ENCODE measurements at regions not wholly inside any gene's neighbourhood (a gene's known extent, or its start where the extent isn't known, plus 50 kb on each side); places are given as distances from the start of the nearest gene placed in this dataset.

GRCh38 chr6:134555672-134556071 is 237.8 kb upstream of the SGK1 start:
- TF ChIP-seq CTCF (conservative IDR thresholded peaks at IDR 0.05) (no peak), ZFX (IDR thresholded peaks at IDR 0.05) (no peak)
- H3K27ac ChIP-seq, result no peak overlapping the region

- TF ChIP-seq CTCF (conservative IDR thresholded peaks at IDR 0.05), result no peak
- TF ChIP-seq ZFX (IDR thresholded peaks at IDR 0.05), result no peak
- H3K27ac ChIP-seq, result no peak overlapping the region
Observed at GRCh38 chr6:134553936-134554335, 236.0 kb upstream of the SGK1 start.

- H3K27ac ChIP-seq, result no peak overlapping the region
- no peak for TF ChIP-seq ZFX (IDR thresholded peaks at IDR 0.05)
- TF ChIP-seq CTCF (conservative IDR thresholded peaks at IDR 0.05), result no peak
Observed at GRCh38 chr6:134551245-134551960, 233.5 kb upstream of the SGK1 start.

GRCh38 chr6:134550604-134551003 is 232.7 kb upstream of the SGK1 start:
- TF ChIP-seq CTCF (conservative IDR thresholded peaks at IDR 0.05), result no peak
- no peak for TF ChIP-seq ZFX (IDR thresholded peaks at IDR 0.05)
- no peak overlapping the region for H3K27ac ChIP-seq

- TF ChIP-seq ZFX (IDR thresholded peaks at IDR 0.05), result no peak
- no peak for TF ChIP-seq CTCF (conservative IDR thresholded peaks at IDR 0.05)
- no peak overlapping the region for H3K27ac ChIP-seq
Observed at GRCh38 chr6:134549854-134550253, 231.9 kb upstream of the SGK1 start.

- TF ChIP-seq CTCF (conservative IDR thresholded peaks at IDR 0.05) (no peak), ZFX (IDR thresholded peaks at IDR 0.05) (no peak)
- no peak overlapping the region for H3K27ac ChIP-seq
Observed at GRCh38 chr6:134546962-134547645, 229.2 kb upstream of the SGK1 start.

- no peak overlapping the region for H3K27ac ChIP-seq
- TF ChIP-seq ZFX (IDR thresholded peaks at IDR 0.05) (no peak), CTCF (conservative IDR thresholded peaks at IDR 0.05) (no peak)
Observed at GRCh38 chr6:134544737-134545136, 226.8 kb upstream of the SGK1 start.
